GM12878 (cell line): ENCODE measurements at regions not wholly inside any gene's neighbourhood (a gene's known extent, or its start where the extent isn't known, plus 50 kb on each side); places are given as distances from the start of the nearest gene placed in this dataset.

Experiments used
- CBX5 ChIP-seq: sonication (generic); IDR thresholded peaks from 2 replicates; pipeline ENCODE4 v1.6.1; 2016; ENCODE audit warnings: low read depth, moderate library complexity, mild to moderate bottlenecking, inconsistent platforms
- IRF5 ChIP-seq: fragments of 450-650 bp; IDR thresholded peaks from 2 replicates; pipeline ENCODE4 v1.6.1; 2017; ENCODE audit warnings: borderline replicate concordance
- NKRF ChIP-seq: fragments of 450-650 bp; conservative IDR thresholded peaks from 2 replicates; pipeline ENCODE4 v1.6.1; 2017; ENCODE audit warnings: mild to moderate bottlenecking, moderate library complexity
- POU2F2 ChIP-seq: IDR thresholded peaks from 3 replicates; pipeline ENCODE4 v1.6.1; 2011; ENCODE audit warnings: low read depth, mild to moderate bottlenecking, low read length, borderline replicate concordance
- SIN3A ChIP-seq: IDR thresholded peaks from 2 replicates; pipeline ENCODE4 v1.6.1; 2012; ENCODE audit warnings: low read depth, low read length, improper control_type of control experiment
- SRF ChIP-seq, 2 experiments: IDR thresholded peaks; 2 replicates each; pipeline ENCODE4 v1.6.1; 2011; ENCODE audit warnings: low read depth in 2 of 2, low read length in 2 of 2, mild to moderate bottlenecking in 1 of 2, moderate library complexity in 1 of 2
- ZNF217 ChIP-seq: fragments of 450-650 bp; IDR thresholded peaks from 2 replicates; pipeline ENCODE4 v1.6.1; 2017; ENCODE audit warnings: antibody characterized with exemption, mild to moderate bottlenecking
- ZZZ3 ChIP-seq: IDR thresholded peaks from 2 replicates; pipeline ENCODE4 v1.6.1; 2011; ENCODE audit warnings: low read depth; ENCODE audit not compliant: control insufficient read depth, insufficient read length
- TF ChIP-seq, protein P1 (sequence below): fragments of 450-650 bp; IDR thresholded peaks from 2 replicates; pipeline ENCODE4 v1.6.1; 2014; ENCODE audit warnings: mild to moderate bottlenecking
- TF ChIP-seq, protein P2 (sequence below): IDR thresholded peaks from 2 replicates; pipeline ENCODE4 v1.6.1; 2011; ENCODE audit warnings: mild to moderate bottlenecking, low read depth, low read length, moderate library complexity; ENCODE audit not compliant: insufficient replicate concordance

DNA sequence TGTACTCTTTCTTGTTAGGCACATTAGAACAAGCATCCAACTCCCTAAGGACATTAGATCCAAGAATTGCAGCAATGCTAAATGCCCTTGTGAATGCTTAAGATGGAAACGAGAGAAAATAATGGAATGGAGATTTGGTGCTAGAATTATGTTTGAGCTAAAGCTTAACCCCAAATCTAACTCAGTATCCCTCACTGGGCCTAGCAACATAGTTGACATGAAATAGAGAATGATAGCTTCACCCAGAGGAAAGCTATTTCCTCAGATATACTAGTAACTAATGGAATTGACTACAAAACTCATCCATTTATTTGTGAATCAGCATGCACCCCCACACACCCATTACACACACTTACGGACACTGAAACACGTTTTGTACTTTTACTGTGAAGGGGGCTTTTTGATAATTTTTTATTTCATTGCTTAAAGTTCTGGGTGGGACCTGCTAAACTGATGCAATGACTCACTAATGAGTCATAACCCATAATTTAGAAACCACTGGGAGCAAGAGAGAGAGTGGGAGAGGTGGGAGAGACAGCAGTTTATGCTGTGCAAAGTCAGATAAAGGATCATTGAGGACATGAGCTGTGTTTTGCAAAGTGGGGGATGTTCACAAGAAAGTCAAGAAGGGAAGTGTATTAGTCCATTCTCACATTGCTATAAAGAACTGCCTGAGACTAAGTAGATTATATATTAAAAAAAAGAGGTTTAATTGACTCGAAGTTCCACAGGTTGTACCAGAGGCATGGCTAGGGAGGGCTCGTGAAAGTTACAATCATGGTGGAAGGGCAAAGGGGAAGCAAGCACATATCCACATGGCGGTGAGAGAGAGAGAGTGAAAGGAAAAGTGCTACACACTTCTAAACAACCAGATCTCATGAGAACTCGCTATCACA, 382.7 kb downstream of the SFMBT2 start (continued):
- TF ChIP-seq, protein P1, sequence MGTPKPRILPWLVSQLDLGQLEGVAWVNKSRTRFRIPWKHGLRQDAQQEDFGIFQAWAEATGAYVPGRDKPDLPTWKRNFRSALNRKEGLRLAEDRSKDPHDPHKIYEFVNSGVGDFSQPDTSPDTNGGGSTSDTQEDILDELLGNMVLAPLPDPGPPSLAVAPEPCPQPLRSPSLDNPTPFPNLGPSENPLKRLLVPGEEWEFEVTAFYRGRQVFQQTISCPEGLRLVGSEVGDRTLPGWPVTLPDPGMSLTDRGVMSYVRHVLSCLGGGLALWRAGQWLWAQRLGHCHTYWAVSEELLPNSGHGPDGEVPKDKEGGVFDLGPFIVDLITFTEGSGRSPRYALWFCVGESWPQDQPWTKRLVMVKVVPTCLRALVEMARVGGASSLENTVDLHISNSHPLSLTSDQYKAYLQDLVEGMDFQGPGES = no peak
- TF ChIP-seq ZZZ3 (no peak), ZNF217 (no peak), CBX5 (no peak), IRF5 (no peak), SIN3A (no peak), SRF (IDR thresholded peaks at IDR 0.05; ENCODE audit: low read depth in 2 of 2, low read length in 2 of 2) (no peak), POU2F2 (no peak), NKRF (no peak)
- TF ChIP-seq, protein P2, sequence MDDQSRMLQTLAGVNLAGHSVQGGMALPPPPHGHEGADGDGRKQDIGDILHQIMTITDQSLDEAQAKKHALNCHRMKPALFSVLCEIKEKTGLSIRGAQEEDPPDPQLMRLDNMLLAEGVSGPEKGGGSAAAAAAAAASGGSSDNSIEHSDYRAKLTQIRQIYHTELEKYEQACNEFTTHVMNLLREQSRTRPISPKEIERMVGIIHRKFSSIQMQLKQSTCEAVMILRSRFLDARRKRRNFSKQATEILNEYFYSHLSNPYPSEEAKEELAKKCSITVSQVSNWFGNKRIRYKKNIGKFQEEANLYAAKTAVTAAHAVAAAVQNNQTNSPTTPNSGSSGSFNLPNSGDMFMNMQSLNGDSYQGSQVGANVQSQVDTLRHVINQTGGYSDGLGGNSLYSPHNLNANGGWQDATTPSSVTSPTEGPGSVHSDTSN = no peak
